H9 (cell line): ENCODE measurements at regions not wholly inside any gene's neighbourhood (a gene's known extent, or its start where the extent isn't known, plus 50 kb on each side); places are given as distances from the start of the nearest gene placed in this dataset.
A peak's percentile ranks its signal among the peaks of the same experiment; 100 is the strongest.

Experiments used
- DNase-seq: peaks from one replicate; pipeline ENCODE4 v3.0.0-alpha.2; 2017
- H2AFZ ChIP-seq: one replicate; pipeline ENCODE4 v1.6.1; 2013; ENCODE audit warnings: mild to moderate bottlenecking, low read length, control low read depth, moderate library complexity
- H2AK5ac ChIP-seq: 2 replicates; pipeline ENCODE4 v1.6.1; 2013; ENCODE audit warnings: low read length, control low read depth, mixed read lengths; ENCODE audit not compliant: insufficient read length
- H2BK120ac ChIP-seq: one replicate; pipeline ENCODE4 v1.6.1; 2013; ENCODE audit warnings: low read depth, mild to moderate bottlenecking, low read length, control low read depth, inconsistent platforms; ENCODE audit not compliant: poor library complexity, severe bottlenecking
- H2BK12ac ChIP-seq: 2 replicates; pipeline ENCODE4 v1.6.1; 2013; ENCODE audit warnings: low read length, control low read depth, mixed read lengths, low read depth; ENCODE audit not compliant: insufficient read length
- H2BK15ac ChIP-seq: 2 replicates; pipeline ENCODE4 v1.6.1; 2013; ENCODE audit warnings: low read depth, low read length, control low read depth
- H2BK20ac ChIP-seq: one replicate; pipeline ENCODE4 v1.6.1; 2013; ENCODE audit warnings: low read depth, mild to moderate bottlenecking, low read length, control low read depth, inconsistent platforms; ENCODE audit not compliant: poor library complexity, severe bottlenecking
- H2BK5ac ChIP-seq: 2 replicates; pipeline ENCODE4 v1.6.1; 2013; ENCODE audit warnings: low read length, control low read depth, mixed read lengths; ENCODE audit not compliant: insufficient read length
- H3K14ac ChIP-seq: 2 replicates; pipeline ENCODE4 v1.6.1; 2013; ENCODE audit warnings: low read length, control low read depth; ENCODE audit not compliant: insufficient read depth
- H3K18ac ChIP-seq: 2 replicates; pipeline ENCODE4 v1.6.1; 2013; ENCODE audit warnings: low read depth, mild to moderate bottlenecking, mixed read lengths, low read length, control low read depth; ENCODE audit not compliant: insufficient read length
- H3K23ac ChIP-seq: 2 replicates; pipeline ENCODE4 v1.6.1; 2013; ENCODE audit warnings: low read length, control low read depth, mixed read lengths, low read depth; ENCODE audit not compliant: insufficient read length
- H3K23me2 ChIP-seq: 2 replicates; pipeline ENCODE4 v1.6.1; 2013; ENCODE audit warnings: low read depth, mild to moderate bottlenecking, mixed read lengths, low read length, control low read depth; ENCODE audit not compliant: insufficient read length, poor library complexity, severe bottlenecking
- H3K27ac ChIP-seq: 2 replicates; pipeline ENCODE4 v1.5.1; 2013; ENCODE audit warnings: low read length, control low read depth, mixed read lengths, low read depth; ENCODE audit not compliant: insufficient read length
- H3K27me3 ChIP-seq: 2 replicates; pipeline ENCODE4 v1.6.1; 2013; ENCODE audit warnings: low read length, control low read depth, inconsistent platforms; ENCODE audit not compliant: insufficient read depth
- H3K4ac ChIP-seq: 2 replicates; pipeline ENCODE4 v1.6.1; 2013; ENCODE audit warnings: low read depth, mild to moderate bottlenecking, control low read depth, inconsistent platforms, low read length, moderate library complexity
- H3K4me1 ChIP-seq: 2 replicates; pipeline ENCODE4 v1.6.1; 2013; ENCODE audit warnings: low read length, control low read depth, inconsistent platforms; ENCODE audit not compliant: insufficient read depth
- H3K4me2 ChIP-seq: 2 replicates; pipeline ENCODE4 v1.6.1; 2013; ENCODE audit warnings: low read length, control low read depth, mixed read lengths; ENCODE audit not compliant: insufficient read length, insufficient read depth
- H3K56ac ChIP-seq: 2 replicates; pipeline ENCODE4 v1.6.1; 2013; ENCODE audit warnings: low read depth, mild to moderate bottlenecking, mixed read lengths, low read length, control low read depth; ENCODE audit not compliant: insufficient read length
- H3K79me1 ChIP-seq: 2 replicates; pipeline ENCODE4 v1.6.1; 2013; ENCODE audit warnings: low read depth, mild to moderate bottlenecking, moderate library complexity, low read length, control low read depth, inconsistent platforms; ENCODE audit not compliant: insufficient read depth, poor library complexity, severe bottlenecking
- H3K79me2 ChIP-seq: 2 replicates; pipeline ENCODE4 v1.6.1; 2013; ENCODE audit warnings: low read length, control low read depth, inconsistent platforms; ENCODE audit not compliant: insufficient read depth
- H3K9ac ChIP-seq: 2 replicates; pipeline ENCODE4 v1.6.1; 2013; ENCODE audit warnings: low read length, control low read depth, mixed read lengths; ENCODE audit not compliant: insufficient read length; ENCODE audit errors: extremely low read depth
- H3K9me3 ChIP-seq: one replicate; pipeline ENCODE4 v1.6.1; 2013; ENCODE audit warnings: low read depth, low read length, inconsistent platforms; ENCODE audit not compliant: control insufficient read depth
- H3T11ph ChIP-seq: one replicate; pipeline ENCODE4 v1.6.1; 2013; ENCODE audit warnings: mild to moderate bottlenecking, low read length, control low read depth, inconsistent platforms
- H4K20me1 ChIP-seq: one replicate; pipeline ENCODE4 v1.6.1; 2013; ENCODE audit not compliant: control insufficient read depth, insufficient read length, insufficient read depth
- H4K5ac ChIP-seq: 2 replicates; pipeline ENCODE4 v1.6.1; 2013; ENCODE audit warnings: low read depth, mild to moderate bottlenecking, mixed read lengths, low read length, control low read depth; ENCODE audit not compliant: insufficient read length
- H4K8ac ChIP-seq: replicated peaks from 2 replicates; pipeline ENCODE4 v1.6.1; 2013; ENCODE audit warnings: low read length, control low read depth, mixed read lengths, low read depth; ENCODE audit not compliant: insufficient read length
- H4K91ac ChIP-seq: 2 replicates; pipeline ENCODE4 v1.6.1; 2013; ENCODE audit warnings: low read depth, mild to moderate bottlenecking, moderate library complexity, mixed read lengths, low read length, control low read depth; ENCODE audit not compliant: insufficient read length
- H3K27ac Mint-ChIP-seq, 3 experiments: 2 replicates in 2 of 3; 3 replicates in 1 of 3; pipeline ENCODE4 v1.8.0; 2020 to 2021; ENCODE audit warnings: mixed read lengths in 3 of 3, mild to moderate bottlenecking in 1 of 3, moderate library complexity in 1 of 3
- H3K27me3 Mint-ChIP-seq: 2 replicates; pipeline ENCODE4 v1.8.0; 2021; ENCODE audit warnings: low read depth, mild to moderate bottlenecking, moderate library complexity, mixed read lengths
- H3K36me3 Mint-ChIP-seq, 3 experiments: 2 replicates in 2 of 3; 3 replicates in 1 of 3; pipeline ENCODE4 v1.8.0; 2020 to 2021; ENCODE audit warnings: low read depth in 3 of 3, mixed read lengths in 3 of 3; ENCODE audit not compliant: insufficient read depth in 1 of 3
- H3K4me1 Mint-ChIP-seq, 2 experiments: 2 replicates each; pipeline ENCODE4 v1.8.0; 2020; ENCODE audit warnings: mixed read lengths in 2 of 2
- H3K4me3 Mint-ChIP-seq, 2 experiments: 2 replicates in 1 of 2; 3 replicates in 1 of 2; pipeline ENCODE4 v1.8.0; 2020 to 2021; ENCODE audit warnings: mild to moderate bottlenecking in 2 of 2, mixed read lengths in 2 of 2, moderate library complexity in 1 of 2
- H3K9me3 Mint-ChIP-seq, 2 experiments: 2 replicates in 1 of 2; 3 replicates in 1 of 2; pipeline ENCODE4 v1.8.0; 2020; ENCODE audit warnings: mild to moderate bottlenecking in 2 of 2, mixed read lengths in 2 of 2, moderate library complexity in 1 of 2
- WGBS: extraction: QIAGEN DNeasy Blood & Tissue Kit; methylation state at CpG from one replicate; pipeline ENCODE4 v1.1.7; 2013; ENCODE audit warnings: missing lambda C conversion rate, low lambda C conversion rate, mixed read lengths; ENCODE audit not compliant: insufficient read length; ENCODE audit errors: extremely low coverage; 5-methylcytosine and 5-hydroxymethylcytosine counted together
- TF ChIP-seq, protein P1 (sequence below): fragments of 200-600 bp; sonication (generic); conservative IDR thresholded peaks from 3 replicates; pipeline ENCODE4 v1.8.0; 2021; ENCODE audit warnings: antibody characterized with exemption, mild to moderate bottlenecking

DNA sequence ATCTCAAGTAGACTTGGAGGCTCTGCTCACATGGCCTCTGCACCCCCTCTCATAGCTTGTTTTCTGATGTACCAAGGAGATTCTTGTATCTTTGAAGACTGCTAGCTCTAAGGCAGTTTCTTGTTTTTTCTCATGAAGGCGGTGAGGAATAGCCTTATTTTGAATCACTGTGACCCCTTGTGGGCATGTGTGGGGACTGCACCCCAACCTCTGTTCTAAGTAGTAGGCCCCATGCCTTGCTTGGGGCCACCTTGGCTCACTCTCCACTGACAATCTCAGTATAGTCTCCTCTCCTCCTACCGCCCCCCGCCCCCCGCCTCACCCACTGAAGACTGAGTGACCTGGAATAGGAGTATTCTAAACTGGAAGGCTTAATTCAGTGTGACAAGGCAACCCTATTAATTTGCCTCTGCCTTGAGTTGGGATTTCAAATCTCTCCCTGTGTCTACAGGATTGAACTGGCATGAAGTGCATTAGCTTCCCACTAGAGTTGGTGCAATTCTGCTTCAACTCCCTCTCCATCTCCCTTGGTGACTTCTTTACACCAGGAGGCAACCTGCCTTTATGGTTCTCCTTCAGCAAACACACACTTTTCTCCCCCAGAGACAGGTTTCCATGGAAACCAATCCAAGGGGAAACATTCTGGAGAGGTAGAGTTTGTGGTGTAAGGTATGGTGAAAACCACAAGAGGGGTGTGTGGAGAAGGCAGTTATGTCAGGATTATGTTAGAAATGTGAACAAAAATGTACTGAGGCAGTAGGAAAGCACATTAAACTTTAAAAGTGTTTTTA is 75.4 kb upstream of the ECI2 start:
- no peaks in the 10 kb centered on the region for H3K79me1 ChIP-seq
- H3K9me3 Mint-ChIP-seq, result peaks cover 31 to 36% of the 10 kb centered on the region in 2 experiments
- H3K4me1 ChIP-seq, result no peaks in the 10 kb centered on the region
- H3K14ac ChIP-seq, result no peak overlapping the region
- no peaks in the 10 kb centered on the region for H3K79me2 ChIP-seq
- no peak overlapping the region for H3K23ac ChIP-seq
- TF ChIP-seq, protein P1, sequence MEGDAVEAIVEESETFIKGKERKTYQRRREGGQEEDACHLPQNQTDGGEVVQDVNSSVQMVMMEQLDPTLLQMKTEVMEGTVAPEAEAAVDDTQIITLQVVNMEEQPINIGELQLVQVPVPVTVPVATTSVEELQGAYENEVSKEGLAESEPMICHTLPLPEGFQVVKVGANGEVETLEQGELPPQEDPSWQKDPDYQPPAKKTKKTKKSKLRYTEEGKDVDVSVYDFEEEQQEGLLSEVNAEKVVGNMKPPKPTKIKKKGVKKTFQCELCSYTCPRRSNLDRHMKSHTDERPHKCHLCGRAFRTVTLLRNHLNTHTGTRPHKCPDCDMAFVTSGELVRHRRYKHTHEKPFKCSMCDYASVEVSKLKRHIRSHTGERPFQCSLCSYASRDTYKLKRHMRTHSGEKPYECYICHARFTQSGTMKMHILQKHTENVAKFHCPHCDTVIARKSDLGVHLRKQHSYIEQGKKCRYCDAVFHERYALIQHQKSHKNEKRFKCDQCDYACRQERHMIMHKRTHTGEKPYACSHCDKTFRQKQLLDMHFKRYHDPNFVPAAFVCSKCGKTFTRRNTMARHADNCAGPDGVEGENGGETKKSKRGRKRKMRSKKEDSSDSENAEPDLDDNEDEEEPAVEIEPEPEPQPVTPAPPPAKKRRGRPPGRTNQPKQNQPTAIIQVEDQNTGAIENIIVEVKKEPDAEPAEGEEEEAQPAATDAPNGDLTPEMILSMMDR, result peak; percentile 77
- H2BK120ac ChIP-seq, result no peak overlapping the region
- no peak overlapping the region for H2BK12ac ChIP-seq
- H3K4me3 Mint-ChIP-seq, result no peak overlapping the region; a peak in 1 of 5 replicates
- peak; percentile 74 for DNase-seq
- no peak overlapping the region for H2BK20ac ChIP-seq
- no peaks in the 10 kb centered on the region for H3K27me3 ChIP-seq
- no peak overlapping the region for H4K5ac ChIP-seq
- no peak overlapping the region for H3K18ac ChIP-seq
- H3K36me3 Mint-ChIP-seq, result peaks cover 5 to 24% (median 24%) of the 10 kb centered on the region in 3 experiments; a peak in 6 of 7 replicates
- peaks cover 4% of the 10 kb centered on the region in 2 experiments for H3K4me1 Mint-ChIP-seq
- no peak overlapping the region for H2AK5ac ChIP-seq
- no peak overlapping the region for H2BK15ac ChIP-seq
- H2AFZ ChIP-seq, result no peak overlapping the region
- no peak overlapping the region for H4K91ac ChIP-seq
- no peaks in the 10 kb centered on the region for H4K20me1 ChIP-seq
- H3K9me3 ChIP-seq, result peaks cover 9% of the 10 kb centered on the region
- no peak overlapping the region for H2BK5ac ChIP-seq
- no peak overlapping the region for H3K27ac Mint-ChIP-seq
- WGBS, result no CpG with 5 or more reads among the region's 4 CpGs
- no peak overlapping the region for H3T11ph ChIP-seq
- H3K9ac ChIP-seq, result no peak overlapping the region
- no peak overlapping the region for H3K4ac ChIP-seq
- no peak overlapping the region for H3K27ac ChIP-seq
- H4K8ac ChIP-seq, result no peak overlapping the region
- no peak overlapping the region for H3K56ac ChIP-seq
- H3K23me2 ChIP-seq, result no peaks in the 10 kb centered on the region
- H3K27me3 Mint-ChIP-seq, result no peaks in the 10 kb centered on the region; the same call in 1 of the 2 replicates
- no peak overlapping the region for H3K4me2 ChIP-seq
